Myocyte (in vitro differentiated cells): ENCODE measurements at regions not wholly inside any gene's neighbourhood (a gene's known extent, or its start where the extent isn't known, plus 50 kb on each side); places are given as distances from the start of the nearest gene placed in this dataset.
A peak's percentile ranks its signal among the peaks of the same experiment; 100 is the strongest.
"Not testable (repeated sequence)": the region's sequence is repeated elsewhere in the genome, so short reads cannot be mapped to it uniquely, and the experiment has no call there.

Experiments
- DNase-seq: peaks from one replicate; pipeline ENCODE4 v3.0.0-alpha.2; 2012; ENCODE audit warnings: low read depth

DNA sequence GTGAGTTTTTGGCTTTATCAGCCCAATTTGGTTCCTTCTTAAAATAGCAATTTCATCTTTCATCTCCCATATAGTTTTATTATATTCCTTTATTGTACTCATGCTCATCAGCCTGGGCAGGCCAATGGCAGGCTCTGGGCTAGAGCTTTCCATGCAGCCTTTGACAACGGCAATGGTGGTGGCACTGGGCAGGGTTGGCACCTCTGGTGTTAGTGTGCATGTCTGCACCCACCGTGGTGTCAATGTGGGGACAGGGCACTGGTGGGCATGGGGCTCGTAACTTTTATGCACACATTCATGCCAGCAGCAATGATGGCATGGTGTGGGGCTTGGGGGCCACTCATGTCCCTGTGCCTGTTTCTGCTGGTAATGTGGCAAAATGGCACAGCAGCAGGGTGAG lies 1305.4 kb downstream of the DSC3 start:
- DNase-seq = no peak

DNA sequence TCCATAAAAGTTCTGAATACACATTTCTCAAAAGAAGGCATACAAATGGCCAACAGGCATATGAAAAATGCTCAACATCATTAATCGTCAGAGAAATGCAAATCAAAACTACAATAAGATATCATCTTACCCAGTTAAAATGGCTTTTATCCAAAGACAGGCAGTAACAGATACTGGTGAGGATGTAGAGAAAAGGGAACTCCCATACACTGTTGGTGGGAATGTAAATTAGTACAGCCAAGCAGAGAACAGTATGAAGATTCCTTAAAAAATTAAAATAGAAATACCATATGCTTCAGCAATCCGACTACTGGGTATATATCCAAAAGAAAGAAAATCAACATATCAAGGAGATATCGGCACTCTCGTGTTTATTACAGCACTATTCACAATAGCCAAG lies 1312.5 kb downstream of the DSC3 start:
- DNase-seq = no peak

DNA sequence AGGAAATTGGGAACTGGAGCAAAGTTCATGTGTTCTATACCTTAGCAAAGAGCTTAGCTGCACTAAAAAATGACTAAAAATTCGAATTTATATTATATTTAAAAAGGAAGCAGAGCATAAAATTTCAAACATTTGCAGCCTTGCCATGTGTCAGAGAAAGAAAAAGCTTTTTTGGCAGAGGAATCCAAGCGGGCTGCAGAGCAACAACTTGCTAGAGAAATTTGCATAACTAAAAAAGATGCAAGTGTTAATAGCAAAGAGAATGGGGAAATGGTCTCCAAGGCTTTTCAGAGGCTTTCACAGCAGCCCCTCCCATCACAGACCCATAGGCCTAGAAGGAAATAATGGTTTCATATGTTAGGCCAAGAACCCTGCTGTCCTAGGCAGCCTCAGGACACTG lies 1315.9 kb downstream of the DSC3 start:
- no peak for DNase-seq

GRCh38 chr18:29723486-29723885 lies 1319.1 kb downstream of the DSC3 start:
- DNase-seq = not testable (repeated sequence)

DNA sequence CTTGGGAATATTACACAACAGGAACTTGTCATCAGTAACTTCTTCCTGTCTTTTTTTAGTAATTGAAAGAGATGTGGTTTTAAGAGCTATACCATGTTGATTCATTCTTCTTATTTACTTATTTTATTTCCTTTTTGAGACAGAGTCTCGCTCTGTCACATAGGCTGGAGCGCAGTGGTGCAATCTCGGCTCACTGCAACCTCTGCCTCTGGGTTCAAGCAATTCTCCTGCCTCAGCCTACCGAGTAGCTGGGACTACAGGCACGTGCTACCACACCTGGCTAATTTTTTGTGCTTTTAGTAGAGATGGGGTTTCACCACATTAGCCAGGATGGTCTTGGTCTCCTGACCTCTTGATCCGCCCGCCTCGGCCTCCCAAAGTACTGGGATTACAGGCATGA lies 1326.6 kb downstream of the DSC3 start:
- not testable (repeated sequence) for DNase-seq

DNA sequence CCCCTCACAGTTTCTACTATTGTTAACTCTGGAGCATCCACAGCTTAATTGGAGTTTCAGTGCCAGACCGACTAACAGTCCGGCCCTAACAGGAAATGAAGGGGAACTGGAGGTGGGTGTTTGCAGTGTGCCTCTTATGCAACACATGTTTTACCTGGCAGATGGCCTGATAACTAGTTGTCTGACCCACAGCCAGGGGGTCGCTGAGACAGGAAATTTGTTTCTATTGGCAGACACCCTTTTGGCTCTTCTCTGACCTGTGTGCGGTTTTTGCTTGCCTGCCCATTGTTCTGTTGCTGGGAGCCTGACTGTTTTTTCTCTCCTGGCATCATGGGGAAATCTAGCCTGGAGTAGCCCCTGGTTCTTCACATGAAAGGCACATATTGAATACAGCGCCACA lies 1329.8 kb downstream of the DSC3 start:
- DNase-seq = no peak

DNA sequence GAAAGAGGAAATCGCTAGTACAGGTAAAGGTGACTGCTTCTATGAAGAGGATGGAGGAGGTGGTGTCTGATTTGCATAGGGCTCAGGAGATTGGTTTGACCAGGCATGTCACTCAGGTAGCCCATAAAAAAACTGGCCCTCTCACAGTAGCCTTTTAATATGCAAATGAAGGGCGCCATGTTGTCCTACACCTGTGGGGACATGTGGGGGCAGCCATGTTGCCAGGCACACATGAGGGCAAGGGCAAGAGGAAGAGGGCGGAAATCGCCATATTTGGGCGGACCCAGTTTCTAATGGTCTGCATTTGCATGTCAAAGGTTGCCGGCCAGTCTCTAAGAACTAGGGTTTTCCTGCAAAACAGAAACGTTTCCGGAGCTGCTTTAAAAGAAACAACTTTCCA lies 1330.6 kb downstream of the DSC3 start:
- DNase-seq = no peak

GRCh38 chr18:29693334-29693733 lies 1349.2 kb downstream of the DSC3 start:
- DNase-seq = no peak

GRCh38 chr18:29681578-29681977 lies 1361.0 kb downstream of the DSC3 start:
- DNase-seq = no peak

GRCh38 chr18:29664278-29665036 lies 1378.1 kb downstream of the DSC3 start:
- DNase-seq = no peak

DNA sequence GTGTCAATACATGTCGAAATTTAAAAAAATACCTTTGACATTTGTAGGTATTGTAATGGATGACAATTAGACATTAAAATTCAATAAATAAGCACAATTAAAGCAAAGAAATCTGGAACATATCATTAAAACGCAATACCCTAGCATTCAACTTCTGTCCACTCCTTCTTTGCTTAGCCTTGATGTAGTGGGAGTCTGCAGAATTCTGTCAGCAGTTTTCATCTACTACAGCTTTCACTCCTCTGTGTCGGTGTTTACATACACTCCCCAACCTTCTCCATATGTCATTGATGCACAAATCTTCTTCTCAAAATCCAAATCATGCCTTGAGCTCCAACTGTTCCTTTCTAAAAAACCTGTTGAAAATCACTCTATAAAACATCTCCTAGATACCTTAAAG lies 1380.6 kb downstream of the DSC3 start:
- DNase-seq = no peak

DNA sequence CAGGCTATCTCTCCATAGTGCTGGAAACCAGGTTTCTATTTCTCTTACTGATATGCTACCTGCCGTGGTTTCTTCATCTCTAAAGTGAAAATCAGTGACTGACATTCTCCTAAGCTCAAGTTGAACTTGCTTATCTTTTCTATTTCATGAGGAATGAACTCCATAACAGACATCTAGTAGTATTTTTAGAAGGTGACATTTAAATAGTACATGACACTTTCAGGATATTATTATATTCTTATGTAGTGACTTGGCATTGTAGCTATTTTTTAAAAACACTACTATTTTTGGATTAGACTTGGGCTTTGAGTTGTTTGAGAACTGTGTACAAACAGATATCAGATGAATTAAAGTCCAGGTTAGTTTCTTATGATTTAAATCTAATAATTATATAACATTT lies 1381.8 kb downstream of the DSC3 start:
- DNase-seq = peak; percentile 17

- no peak for DNase-seq
Observed at GRCh38 chr18:29653671-29654215, 1388.8 kb downstream of the DSC3 start.

GRCh38 chr18:29652797-29653196 lies 1389.7 kb downstream of the DSC3 start:
- peak; percentile 30 for DNase-seq

DNA sequence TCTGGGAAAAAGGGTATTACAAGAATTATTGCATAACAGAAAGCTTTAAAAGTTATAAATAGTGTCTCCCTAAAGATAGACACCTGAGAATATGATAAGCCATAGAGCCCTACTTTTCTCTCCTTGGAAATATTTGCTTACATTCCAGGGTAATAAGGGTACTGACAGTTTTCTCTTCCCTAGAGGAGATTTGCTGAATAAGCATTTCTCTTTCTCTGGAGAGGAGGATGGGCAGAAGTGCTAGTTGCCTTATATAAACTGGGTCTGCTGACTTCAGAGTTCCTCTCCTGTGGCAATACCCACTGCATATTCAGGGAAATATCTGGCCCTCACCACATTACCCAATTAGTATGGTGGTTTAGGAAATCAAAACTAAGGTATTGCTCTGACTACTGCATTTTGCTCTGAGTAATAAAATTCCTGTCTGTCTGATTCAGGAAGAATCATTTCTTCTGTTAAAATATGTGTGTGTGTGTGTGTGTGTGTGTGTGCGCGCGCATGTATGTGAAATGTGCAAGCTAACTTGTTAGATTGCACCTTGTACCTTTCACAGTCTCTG lies 1391.3 kb downstream of the DSC3 start:
- no peak for DNase-seq

DNA sequence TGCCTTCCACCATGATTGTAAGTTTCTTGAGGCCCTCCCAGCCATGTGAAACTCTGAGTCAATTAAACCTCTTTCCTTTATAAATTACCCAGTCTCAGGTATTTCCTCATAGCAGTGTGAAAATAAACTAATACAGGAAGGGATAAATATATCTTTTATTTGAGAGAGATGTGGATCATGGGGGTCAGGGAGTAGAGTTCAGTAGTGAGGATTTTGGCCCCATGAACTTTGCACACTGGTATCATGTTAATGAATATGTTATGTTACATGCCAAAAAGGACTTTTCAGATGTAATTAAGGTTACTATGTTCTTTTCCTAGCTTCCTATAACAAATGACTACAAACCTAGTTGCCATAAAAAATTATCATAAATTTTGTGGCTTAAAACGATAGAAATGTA lies 1393.7 kb downstream of the DSC3 start:
- no peak for DNase-seq

GRCh38 chr18:29647700-29648099 lies 1394.8 kb downstream of the DSC3 start:
- no peak for DNase-seq

GRCh38 chr18:29644276-29644675 lies 1398.3 kb downstream of the DSC3 start:
- DNase-seq = peak; percentile 20

DNA sequence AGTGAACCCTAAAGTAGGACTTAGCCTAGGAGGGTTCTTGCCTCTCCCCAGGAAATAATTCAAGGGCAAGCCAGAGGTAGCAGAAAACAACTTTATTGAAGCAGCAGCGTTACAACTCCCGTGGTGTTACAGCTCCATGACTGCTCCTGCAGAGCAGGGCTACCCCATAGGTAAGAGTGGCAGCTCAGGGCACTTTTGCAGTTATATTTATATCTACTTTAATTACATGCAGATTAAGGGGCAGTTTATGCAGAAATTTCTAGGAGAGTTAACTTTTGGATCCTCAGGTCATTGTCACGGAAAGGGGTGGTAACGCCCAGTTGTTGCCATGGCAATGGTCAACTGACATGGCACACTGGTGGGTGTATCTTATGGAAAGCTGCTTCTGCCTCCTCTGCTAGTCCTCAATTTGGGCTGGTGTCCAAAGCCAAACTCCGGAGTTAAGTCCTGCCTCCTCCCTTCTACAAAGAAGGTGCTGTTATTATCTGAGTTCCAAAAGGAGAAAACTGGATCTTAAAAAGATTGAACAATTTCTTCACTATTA lies 1413.0 kb downstream of the DSC3 start:
- DNase-seq = no peak

- DNase-seq = no peak
Observed at GRCh38 chr18:29626094-29626493, 1416.4 kb downstream of the DSC3 start.

- no peak for DNase-seq
Observed at GRCh38 chr18:29616867-29617266, 1425.7 kb downstream of the DSC3 start.

DNA sequence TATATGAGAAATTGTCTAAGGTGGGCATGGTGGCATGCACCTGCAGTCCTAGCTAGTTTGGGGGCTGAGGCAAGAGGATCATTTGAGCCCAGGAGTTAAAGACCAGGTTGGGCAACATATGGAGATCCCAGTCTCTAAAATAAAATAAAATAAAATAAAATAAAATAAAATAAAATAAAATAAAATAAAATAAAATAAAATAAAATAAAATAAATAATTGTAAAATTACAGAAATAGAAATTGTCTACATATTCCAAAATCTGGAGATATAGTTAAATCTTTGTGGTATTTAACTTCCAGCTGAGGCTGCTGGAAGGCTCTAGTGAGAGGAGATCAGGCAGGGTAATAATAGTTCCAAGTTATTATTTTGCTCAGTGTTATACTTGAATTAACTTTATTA lies 1432.1 kb upstream of the CDH2 start:
- no peak for DNase-seq

- no peak for DNase-seq
Observed at GRCh38 chr18:29605365-29605764, 1428.4 kb upstream of the CDH2 start.
